Heart left ventricle (tissue), 13 donors: ENCODE measurements at regions not wholly inside any gene's neighbourhood (a gene's known extent, or its start where the extent isn't known, plus 50 kb on each side); places are given as distances from the start of the nearest gene placed in this dataset.

Source experiments
- POLR2A ChIP-seq, 2 donors: fragments of 450-650 bp; IDR thresholded peaks; one replicate each; pipeline ENCODE4 v1.6.1; 2017; ENCODE audit warnings: antibody characterized with exemption in 2 of 2, mild to moderate bottlenecking in 2 of 2, moderate library complexity in 2 of 2
- TF ChIP-seq, protein P1 (sequence below), 12 donors: fragments of 200-600 bp; sonication (generic) in 4 of 12; IDR thresholded peaks; one replicate each; pipeline versions ENCODE4 v1.5.0 to v1.8.0; 2018 to 2022; ENCODE audit warnings: antibody characterized with exemption in 12 of 12, mild to moderate bottlenecking in 5 of 12
- donor health status: ischemic (EF 13 %, LVEDD 7.1; RV severe dilation, severe dysfunction).
- donor health status: DM: no; HTN: yes; CAD: no.
- donor health status: DM: no; HTN: no; CAD: no.
- donor health status: ischemic (EF 25% LVEDD 6.9; RV normal size, moderate dysfunction).
- donor health status: ischemic (EF 25% LVEDD 5.7; RV mildly dilated, moderate dysfunction).
- donor health status: ischemic (EF 35%, LVEDD 5.7; RV mildly dilated, moderate dysfunction).
- donor health status: nonischemic (EF 11% LVEDD 7.7; RV severe dilation, severe dysfunction).
- donor health status: DM: yes; HTN: yes; CAD: no.
- donor health status: PGD.
- donor health status: ischemic (EF 29% LVEDD 5.4; RV normal size, mild dysfunction).
- donor health status: nonischemic (EF 23%, LVEDD 6.1; RV moderate dilation, normal function).

- TF ChIP-seq POLR2A (IDR thresholded peaks at IDR 0.05), result no peak
- TF ChIP-seq, protein P1, sequence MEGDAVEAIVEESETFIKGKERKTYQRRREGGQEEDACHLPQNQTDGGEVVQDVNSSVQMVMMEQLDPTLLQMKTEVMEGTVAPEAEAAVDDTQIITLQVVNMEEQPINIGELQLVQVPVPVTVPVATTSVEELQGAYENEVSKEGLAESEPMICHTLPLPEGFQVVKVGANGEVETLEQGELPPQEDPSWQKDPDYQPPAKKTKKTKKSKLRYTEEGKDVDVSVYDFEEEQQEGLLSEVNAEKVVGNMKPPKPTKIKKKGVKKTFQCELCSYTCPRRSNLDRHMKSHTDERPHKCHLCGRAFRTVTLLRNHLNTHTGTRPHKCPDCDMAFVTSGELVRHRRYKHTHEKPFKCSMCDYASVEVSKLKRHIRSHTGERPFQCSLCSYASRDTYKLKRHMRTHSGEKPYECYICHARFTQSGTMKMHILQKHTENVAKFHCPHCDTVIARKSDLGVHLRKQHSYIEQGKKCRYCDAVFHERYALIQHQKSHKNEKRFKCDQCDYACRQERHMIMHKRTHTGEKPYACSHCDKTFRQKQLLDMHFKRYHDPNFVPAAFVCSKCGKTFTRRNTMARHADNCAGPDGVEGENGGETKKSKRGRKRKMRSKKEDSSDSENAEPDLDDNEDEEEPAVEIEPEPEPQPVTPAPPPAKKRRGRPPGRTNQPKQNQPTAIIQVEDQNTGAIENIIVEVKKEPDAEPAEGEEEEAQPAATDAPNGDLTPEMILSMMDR (IDR thresholded peaks at IDR 0.05), result no peak
Measured at GRCh38 chr7:142519079-142520078, 229.9 kb upstream of the PRSS1 start.
